ENCODE measurements at regions not wholly inside any gene's neighbourhood (a gene's known extent, or its start where the extent isn't known, plus 50 kb on each side); places are given as distances from the start of the nearest gene placed in this dataset.

- TF ChIP-seq PKNOX1 (IDR thresholded peaks at IDR 0.05) (no peak), BCLAF1 (IDR thresholded peaks at IDR 0.05) (no peak), ELK1 (IDR thresholded peaks at IDR 0.05; ENCODE audit: low read depth, low read length) (no peak), HCFC1 (IDR thresholded peaks at IDR 0.05; ENCODE audit: low read length) (no peak), CEBPZ (IDR thresholded peaks at IDR 0.05; ENCODE audit: low read depth, low read length) (no peak), CEBPB (IDR thresholded peaks at IDR 0.05; ENCODE audit: borderline replicate concordance in 1 of 2, low read depth in 2 of 2, low read length in 2 of 2) (no peak)
Measured at GRCh38 chr4:180817529-180817928, 1425.7 kb upstream of the TENM3 start (continued).

All from GM12878 (cell line).